ENCODE measurements at regions not wholly inside any gene's neighbourhood (a gene's known extent, or its start where the extent isn't known, plus 50 kb on each side); places are given as distances from the start of the nearest gene placed in this dataset.

- TF ChIP-seq EZH2 (IDR thresholded peaks at IDR 0.05; ENCODE audit: insufficient read depth, poor library complexity, severe bottlenecking) (no peak), EZH2phosphoT487 (IDR thresholded peaks at IDR 0.05; ENCODE audit: insufficient read depth, low read depth) (no peak)
Measured at GRCh38 chr6:4271761-4272470, 136.5 kb upstream of the ECI2 start.

All from GM23248 (cell line).